Testis (tissue), 2 donors: ENCODE measurements at regions not wholly inside any gene's neighbourhood (a gene's known extent, or its start where the extent isn't known, plus 50 kb on each side); places are given as distances from the start of the nearest gene placed in this dataset.

Experiments used
- DNase-seq: peaks from one replicate; pipeline ENCODE4 v3.0.0-alpha.2; 2019
- H3K27ac ChIP-seq, 2 donors: fragments of 200-600 bp; sonication (generic); one replicate each; pipeline ENCODE4 v1.5.1; 2019
- H3K27me3 ChIP-seq: fragments of 200-600 bp; sonication (generic); one replicate; pipeline ENCODE4 v1.5.1; 2019
- H3K36me3 ChIP-seq: fragments of 200-600 bp; sonication (generic); one replicate; pipeline ENCODE4 v1.5.1; 2017; ENCODE audit warnings: low read depth; ENCODE audit errors: missing control alignments
- H3K4me1 ChIP-seq: fragments of 200-600 bp; sonication (generic); one replicate; pipeline ENCODE4 v1.5.1; 2019
- H3K4me3 ChIP-seq, 2 donors: fragments of 200-600 bp; sonication (generic); one replicate each; pipeline ENCODE4 v1.5.1; 2017 to 2019
- H3K9me3 ChIP-seq: fragments of 200-600 bp; sonication (generic); one replicate; pipeline ENCODE4 v1.5.1; 2017
- CTCF ChIP-seq, 3 experiments: fragments of 450-650 bp in 2 of 3; fragments of 200-600 bp in 1 of 3; sonication (generic) in 1 of 3; IDR thresholded peaks; one replicate each; pipeline ENCODE4 v1.5.1; 2016 to 2019; ENCODE audit warnings: antibody characterized with exemption in 3 of 3, mild to moderate bottlenecking in 2 of 3, moderate library complexity in 1 of 3
- POLR2A ChIP-seq: fragments of 450-650 bp; IDR thresholded peaks from one replicate; pipeline ENCODE4 v1.6.1; 2017; ENCODE audit warnings: antibody characterized with exemption, mild to moderate bottlenecking, moderate library complexity
- WGBS, 2 donors: methylation state at CpG; one replicate each; pipeline ENCODE4 v1.1.5; 2018; 5-methylcytosine and 5-hydroxymethylcytosine counted together
- intact Hi-C: fragments of 100-400 bp; cut with DNase I; formaldehyde crosslinking; loops from one replicate; pipeline ENCODE4 v1.15.1; 2023; ENCODE audit warnings: low total_unique reads

- H3K9me3 ChIP-seq = no peaks in the 10 kb centered on the region
- TF ChIP-seq CTCF (IDR thresholded peaks at IDR 0.05) = no peak
- TF ChIP-seq POLR2A = no peak
- no peak overlapping the region for H3K4me3 ChIP-seq
- no peaks in the 10 kb centered on the region for H3K4me1 ChIP-seq
- no peaks in the 10 kb centered on the region for H3K27me3 ChIP-seq
- intact Hi-C loops = no loop called here
- no peak for DNase-seq
- no peaks in the 10 kb centered on the region for H3K36me3 ChIP-seq
- 89 to 100% methylated on average over 1 of the region's 1 CpG for WGBS, 2 donors
- no peak overlapping the region for H3K27ac ChIP-seq
Measured at GRCh38 chr5:50953290-50953689, 286.9 kb downstream of the PARP8 start.

GRCh38 chr5:50958852-50959457 is 292.5 kb downstream of the PARP8 start:
- no peak overlapping the region for H3K4me3 ChIP-seq
- H3K36me3 ChIP-seq = no peaks in the 10 kb centered on the region
- no peaks in the 10 kb centered on the region for H3K9me3 ChIP-seq
- DNase-seq = peak; percentile 69
- H3K27me3 ChIP-seq = no peaks in the 10 kb centered on the region
- 44% methylated on average over 5 of the region's 5 CpGs for WGBS, 2 donors
- intact Hi-C loops = no loop called here
- TF ChIP-seq POLR2A = no peak
- peak; percentile 44 to 75 (median 50) for TF ChIP-seq CTCF (IDR thresholded peaks at IDR 0.05)
- no peaks in the 10 kb centered on the region for H3K4me1 ChIP-seq
- H3K27ac ChIP-seq = no peak overlapping the region

DNA sequence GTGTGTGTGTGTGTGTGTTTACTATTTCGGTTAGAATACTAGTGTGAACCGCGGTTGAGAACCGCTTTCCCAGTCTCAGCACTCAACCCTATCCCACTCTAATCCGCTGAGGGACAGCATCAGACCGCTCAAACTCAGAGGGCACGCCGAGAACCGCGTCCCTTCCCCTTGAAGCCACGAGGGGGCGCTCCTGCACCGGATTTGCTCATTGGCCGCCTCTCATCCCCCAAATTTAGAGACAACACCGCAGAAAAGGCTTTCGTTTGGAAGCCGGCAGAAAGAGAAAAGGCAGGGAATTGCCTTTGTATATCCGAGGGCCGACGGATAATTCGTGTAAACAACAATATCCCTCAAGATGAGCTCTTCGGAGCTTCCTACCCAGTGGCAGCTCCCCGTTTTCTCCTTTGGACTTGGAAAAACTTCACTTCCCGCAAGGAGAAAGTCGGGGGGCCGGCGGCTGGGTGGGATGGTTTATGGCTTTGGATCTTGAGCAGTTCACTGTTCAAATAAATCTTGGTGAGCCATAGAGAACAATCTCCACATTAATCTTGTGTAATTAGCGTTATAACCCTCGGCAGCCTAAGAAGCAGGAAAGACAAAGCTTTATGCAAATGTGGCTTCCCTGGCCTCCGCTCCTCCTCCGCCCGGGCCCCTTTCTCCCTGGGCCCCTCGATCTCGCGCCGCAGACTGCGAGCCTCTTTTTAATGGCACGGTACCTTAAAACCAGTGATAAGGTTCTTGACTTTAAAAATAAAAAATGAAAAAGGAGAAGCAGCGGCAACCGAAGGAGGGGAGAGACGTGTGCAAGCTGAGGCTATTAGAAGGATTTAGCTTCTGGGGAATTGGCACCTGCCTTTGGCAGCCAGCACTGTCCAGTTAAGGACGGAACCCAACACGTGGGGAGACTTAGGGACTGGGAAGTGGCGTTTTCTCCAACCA is 296.8 kb downstream of the PARP8 start:
- Histone ChIP-seq H3K27ac (no peak overlapping the region), H3K4me3 (peak overlapping the region in 1 of 2 donors; percentile 57), H3K4me1 (peaks cover 4% of the 10 kb centered on the region), H3K36me3 (no peaks in the 10 kb centered on the region), H3K27me3 (no peaks in the 10 kb centered on the region), H3K9me3 (no peaks in the 10 kb centered on the region)
- no peak for TF ChIP-seq POLR2A
- peak; percentile 79 to 87 (median 82) for TF ChIP-seq CTCF (IDR thresholded peaks at IDR 0.05)
- DNase-seq = peak; percentile 85
- 1 to 3% methylated on average over 44 of the region's 44 CpGs for WGBS, 2 donors
- intact Hi-C loops = no loop called here

DNA sequence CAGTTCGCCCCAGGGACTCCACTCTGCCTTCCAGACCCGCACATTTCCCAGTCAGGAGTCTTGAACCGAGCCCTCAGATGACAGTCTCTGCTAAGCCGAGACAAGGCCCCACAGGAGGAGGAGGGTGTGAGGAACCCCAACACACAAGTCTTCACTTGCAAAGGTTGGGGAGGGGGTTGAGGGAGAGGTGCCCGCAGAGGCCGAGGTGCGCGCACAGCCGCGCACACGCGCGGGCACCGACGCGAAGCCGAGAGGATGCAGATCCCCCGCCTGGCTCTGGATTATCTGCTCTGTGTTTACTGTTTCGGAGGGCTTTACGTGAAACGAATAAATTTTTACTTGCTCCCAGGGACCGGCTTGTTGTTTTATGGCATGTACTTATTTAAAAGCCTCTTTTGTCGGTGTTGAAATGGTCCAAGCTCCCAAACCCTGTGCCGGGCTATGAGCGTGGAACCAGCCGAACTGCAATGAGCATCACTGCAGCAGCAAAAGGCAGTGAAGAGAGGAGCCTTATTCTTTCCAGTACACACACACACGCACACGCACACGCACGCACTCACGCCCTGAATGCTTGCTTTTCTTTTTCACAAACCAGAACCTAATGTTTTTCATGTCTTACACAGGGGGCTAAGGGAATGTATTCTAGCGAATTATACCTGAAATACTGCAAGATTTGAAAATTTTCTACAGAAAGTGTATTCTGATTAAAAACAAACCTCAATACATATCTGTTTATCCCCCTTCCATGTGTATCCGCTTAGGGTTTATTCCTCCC is 297.7 kb downstream of the PARP8 start:
- peak overlapping the region in 1 of 2 donors; percentile 57 for H3K4me3 ChIP-seq
- H3K4me1 ChIP-seq = peaks cover 4% of the 10 kb centered on the region
- no peak for DNase-seq

More for the DNA sequence above, 297.7 kb downstream of the PARP8 start:
- Histone ChIP-seq H3K27me3 (no peaks in the 10 kb centered on the region), H3K36me3 (no peaks in the 10 kb centered on the region), H3K27ac (no peak overlapping the region), H3K9me3 (no peaks in the 10 kb centered on the region)
- no peak for TF ChIP-seq CTCF (IDR thresholded peaks at IDR 0.05)
- TF ChIP-seq POLR2A = no peak
- 6% methylated on average over 30 to 33 of the region's 33 CpGs for WGBS, 2 donors
- intact Hi-C loops = no loop called here
